MM.1S (cell line): ENCODE measurements at regions not wholly inside any gene's neighbourhood (a gene's known extent, or its start where the extent isn't known, plus 50 kb on each side); places are given as distances from the start of the nearest gene placed in this dataset.

Source experiments
- CTCF ChIP-seq: fragments of 300-600 bp; sonication (generic); IDR thresholded peaks from 2 replicates; pipeline ENCODE4 v1.5.1; 2016; ENCODE audit warnings: antibody characterized with exemption, low read length, mixed read lengths
- EZH2 ChIP-seq: fragments of 300-600 bp; sonication (generic); optimal IDR thresholded peaks from 2 replicates; pipeline ENCODE3; 2017; ENCODE audit warnings: low read depth, mild to moderate bottlenecking, antibody characterized with exemption, low read length, mixed read lengths

GRCh38 chr10:61248013-61248412 lies 205.2 kb downstream of the TMEM26 start:
- TF ChIP-seq CTCF (no peak), EZH2 (no peak)
